Ishikawa (cell line): ENCODE measurements at regions not wholly inside any gene's neighbourhood (a gene's known extent, or its start where the extent isn't known, plus 50 kb on each side); places are given as distances from the start of the nearest gene placed in this dataset.

Source experiments
- CEBPB ChIP-seq: IDR thresholded peaks from 2 replicates; pipeline ENCODE4 v1.6.1; 2012
- CREB1 ChIP-seq: IDR thresholded peaks from 2 replicates; pipeline ENCODE4 v1.6.1; 2012; ENCODE audit warnings: low read depth
- EGR1 ChIP-seq: IDR thresholded peaks from 2 replicates; pipeline ENCODE4 v1.6.1; 2012
- EP300 ChIP-seq: IDR thresholded peaks from 2 replicates; pipeline ENCODE4 v1.6.1; 2012; ENCODE audit warnings: borderline replicate concordance
- FOXM1 ChIP-seq: IDR thresholded peaks from 2 replicates; pipeline ENCODE4 v1.6.1; 2012; ENCODE audit warnings: low read depth, borderline replicate concordance
- NFIC ChIP-seq: IDR thresholded peaks from 2 replicates; pipeline ENCODE4 v1.6.1; 2012
- RAD21 ChIP-seq: IDR thresholded peaks from 2 replicates; pipeline ENCODE4 v1.6.1; 2012; ENCODE audit warnings: low read depth
- TAF1 ChIP-seq: IDR thresholded peaks from 2 replicates; pipeline ENCODE4 v1.6.1; 2012; ENCODE audit warnings: low read depth, mild to moderate bottlenecking
- TCF12 ChIP-seq: IDR thresholded peaks from 2 replicates; pipeline ENCODE4 v1.6.1; 2012; ENCODE audit warnings: low read depth
- TEAD4 ChIP-seq: IDR thresholded peaks from 2 replicates; pipeline ENCODE4 v1.6.1; 2012
- YY1 ChIP-seq: IDR thresholded peaks from 2 replicates; pipeline ENCODE4 v1.6.1; 2012; ENCODE audit warnings: low read depth
- ZBTB7A ChIP-seq: IDR thresholded peaks from 2 replicates; pipeline ENCODE4 v1.6.1; 2012; ENCODE audit warnings: low read depth
- TF ChIP-seq, protein P1 (sequence below): IDR thresholded peaks from 2 replicates; pipeline ENCODE4 v1.6.1; 2012
- TF ChIP-seq, protein P2 (sequence below): IDR thresholded peaks from 2 replicates; pipeline ENCODE4 v1.6.1; 2012
- TF ChIP-seq, protein P3 (sequence below): IDR thresholded peaks from 2 replicates; pipeline ENCODE4 v1.6.1; 2012; ENCODE audit warnings: low read depth, mild to moderate bottlenecking

DNA sequence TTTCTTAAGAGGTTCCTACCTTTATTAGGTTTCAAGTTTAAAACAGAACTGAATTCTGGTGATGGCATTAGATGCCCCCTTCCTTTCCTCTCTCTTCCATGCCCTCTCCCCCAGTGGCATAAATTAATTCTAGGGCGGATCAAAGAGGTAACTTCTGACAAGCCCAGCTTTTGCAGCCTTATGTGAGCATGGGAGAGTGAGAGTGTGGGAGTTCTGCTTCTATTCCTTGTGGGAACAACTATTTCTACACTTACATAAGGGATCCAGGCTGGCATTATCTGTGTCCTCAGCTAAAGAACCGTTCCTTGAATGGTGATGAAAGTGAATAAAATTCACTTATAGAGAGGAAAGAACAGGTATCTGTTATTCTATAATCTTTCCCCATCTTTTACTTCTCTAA is 437.6 kb downstream of the KIF4B start:
- TF ChIP-seq, protein P1, sequence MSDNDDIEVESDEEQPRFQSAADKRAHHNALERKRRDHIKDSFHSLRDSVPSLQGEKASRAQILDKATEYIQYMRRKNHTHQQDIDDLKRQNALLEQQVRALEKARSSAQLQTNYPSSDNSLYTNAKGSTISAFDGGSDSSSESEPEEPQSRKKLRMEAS, result no peak
- TF ChIP-seq EGR1, result no peak
- no peak for TF ChIP-seq NFIC
- TF ChIP-seq RAD21, result no peak
- TF ChIP-seq FOXM1, result no peak
- no peak for TF ChIP-seq CEBPB
- no peak for TF ChIP-seq TEAD4
- no peak for TF ChIP-seq ZBTB7A
- TF ChIP-seq CREB1, result no peak
- no peak for TF ChIP-seq TAF1
- no peak for TF ChIP-seq EP300
- TF ChIP-seq, protein P2, sequence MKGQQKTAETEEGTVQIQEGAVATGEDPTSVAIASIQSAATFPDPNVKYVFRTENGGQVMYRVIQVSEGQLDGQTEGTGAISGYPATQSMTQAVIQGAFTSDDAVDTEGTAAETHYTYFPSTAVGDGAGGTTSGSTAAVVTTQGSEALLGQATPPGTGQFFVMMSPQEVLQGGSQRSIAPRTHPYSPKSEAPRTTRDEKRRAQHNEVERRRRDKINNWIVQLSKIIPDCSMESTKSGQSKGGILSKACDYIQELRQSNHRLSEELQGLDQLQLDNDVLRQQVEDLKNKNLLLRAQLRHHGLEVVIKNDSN, result no peak
- TF ChIP-seq, protein P3, sequence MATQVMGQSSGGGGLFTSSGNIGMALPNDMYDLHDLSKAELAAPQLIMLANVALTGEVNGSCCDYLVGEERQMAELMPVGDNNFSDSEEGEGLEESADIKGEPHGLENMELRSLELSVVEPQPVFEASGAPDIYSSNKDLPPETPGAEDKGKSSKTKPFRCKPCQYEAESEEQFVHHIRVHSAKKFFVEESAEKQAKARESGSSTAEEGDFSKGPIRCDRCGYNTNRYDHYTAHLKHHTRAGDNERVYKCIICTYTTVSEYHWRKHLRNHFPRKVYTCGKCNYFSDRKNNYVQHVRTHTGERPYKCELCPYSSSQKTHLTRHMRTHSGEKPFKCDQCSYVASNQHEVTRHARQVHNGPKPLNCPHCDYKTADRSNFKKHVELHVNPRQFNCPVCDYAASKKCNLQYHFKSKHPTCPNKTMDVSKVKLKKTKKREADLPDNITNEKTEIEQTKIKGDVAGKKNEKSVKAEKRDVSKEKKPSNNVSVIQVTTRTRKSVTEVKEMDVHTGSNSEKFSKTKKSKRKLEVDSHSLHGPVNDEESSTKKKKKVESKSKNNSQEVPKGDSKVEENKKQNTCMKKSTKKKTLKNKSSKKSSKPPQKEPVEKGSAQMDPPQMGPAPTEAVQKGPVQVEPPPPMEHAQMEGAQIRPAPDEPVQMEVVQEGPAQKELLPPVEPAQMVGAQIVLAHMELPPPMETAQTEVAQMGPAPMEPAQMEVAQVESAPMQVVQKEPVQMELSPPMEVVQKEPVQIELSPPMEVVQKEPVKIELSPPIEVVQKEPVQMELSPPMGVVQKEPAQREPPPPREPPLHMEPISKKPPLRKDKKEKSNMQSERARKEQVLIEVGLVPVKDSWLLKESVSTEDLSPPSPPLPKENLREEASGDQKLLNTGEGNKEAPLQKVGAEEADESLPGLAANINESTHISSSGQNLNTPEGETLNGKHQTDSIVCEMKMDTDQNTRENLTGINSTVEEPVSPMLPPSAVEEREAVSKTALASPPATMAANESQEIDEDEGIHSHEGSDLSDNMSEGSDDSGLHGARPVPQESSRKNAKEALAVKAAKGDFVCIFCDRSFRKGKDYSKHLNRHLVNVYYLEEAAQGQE, result no peak
- no peak for TF ChIP-seq TCF12
- no peak for TF ChIP-seq YY1

DNA sequence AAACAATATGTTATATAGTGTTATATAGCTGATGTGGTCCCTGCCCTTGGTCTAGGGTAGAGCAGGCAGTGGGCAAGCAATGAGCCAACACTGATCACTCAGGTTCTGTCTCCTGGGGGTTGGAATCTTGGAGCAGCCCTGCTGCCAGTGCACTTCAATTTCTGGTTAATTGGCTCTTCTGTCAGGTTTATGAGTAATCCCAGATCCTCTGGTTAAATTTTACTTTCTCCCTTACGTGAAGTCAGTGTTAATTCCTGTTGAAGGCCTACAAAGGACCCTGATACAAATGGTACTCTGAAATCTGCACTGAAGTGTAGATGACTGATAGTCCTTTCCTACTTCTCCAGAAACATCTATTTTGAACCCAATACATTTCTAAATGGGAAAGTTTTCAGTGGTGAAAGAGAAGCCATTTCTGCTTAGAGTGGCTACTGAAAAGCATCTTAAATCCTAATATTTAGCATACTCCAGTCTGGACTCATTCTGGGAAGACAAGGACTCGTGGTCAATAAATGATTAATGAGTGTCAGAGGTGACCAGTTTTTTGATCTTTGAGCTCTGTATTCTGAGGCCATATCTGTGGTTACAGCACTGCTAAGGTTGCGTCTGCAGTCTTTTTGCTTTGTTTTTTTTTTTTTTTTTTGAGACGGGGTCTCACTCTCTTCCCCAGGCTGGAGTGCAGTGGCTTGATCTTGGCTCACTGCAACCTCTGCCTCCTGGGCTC is 442.4 kb downstream of the KIF4B start:
- TF ChIP-seq EP300, result no peak
- TF ChIP-seq CREB1, result no peak
- TF ChIP-seq RAD21, result no peak
- TF ChIP-seq, protein P2, result no peak
- no peak for TF ChIP-seq EGR1
- TF ChIP-seq TAF1, result no peak
- TF ChIP-seq, protein P1, result no peak
- no peak for TF ChIP-seq CEBPB
- TF ChIP-seq NFIC, result no peak
- no peak for TF ChIP-seq ZBTB7A
- TF ChIP-seq, protein P3, result no peak
- TF ChIP-seq TCF12, result no peak
- no peak for TF ChIP-seq YY1
- TF ChIP-seq TEAD4, result no peak
- TF ChIP-seq FOXM1, result no peak

DNA sequence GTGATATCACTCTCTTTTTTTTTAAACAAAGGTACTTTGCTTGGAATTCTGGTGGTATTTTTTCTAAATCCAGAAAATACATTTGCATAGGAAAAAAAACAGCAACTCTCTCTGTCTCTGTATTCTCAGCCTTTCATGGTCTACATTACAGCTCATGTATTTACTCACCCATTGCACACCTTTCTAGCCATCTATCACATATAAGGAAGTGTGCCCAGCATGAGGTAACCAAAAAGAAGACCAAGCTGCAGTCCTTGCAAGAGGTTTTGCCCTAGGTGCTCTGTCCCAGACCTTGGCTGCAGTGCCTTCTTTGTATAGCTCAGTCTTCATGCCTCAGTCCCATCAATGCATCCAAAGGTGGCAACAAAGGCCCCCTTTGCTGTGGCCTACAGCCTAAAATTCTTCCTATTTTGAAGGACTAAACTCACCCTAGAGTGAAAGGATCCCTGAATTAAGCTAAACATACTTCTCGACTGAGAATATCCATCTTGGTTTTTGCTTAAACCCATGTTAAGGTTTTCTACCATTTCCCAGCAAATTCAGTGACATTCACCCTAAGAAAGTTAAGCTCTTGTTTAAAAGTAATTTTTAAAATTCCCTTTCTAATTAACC is 446.4 kb downstream of the KIF4B start:
- no peak for TF ChIP-seq YY1
- TF ChIP-seq, protein P2, result no peak
- TF ChIP-seq, protein P1, result no peak
- TF ChIP-seq NFIC, result no peak
- no peak for TF ChIP-seq TAF1
- no peak for TF ChIP-seq TEAD4
- TF ChIP-seq CREB1, result no peak
- no peak for TF ChIP-seq ZBTB7A
- TF ChIP-seq, protein P3, result no peak
- TF ChIP-seq FOXM1, result no peak
- no peak for TF ChIP-seq RAD21
- TF ChIP-seq EGR1, result no peak
- no peak for TF ChIP-seq TCF12
- no peak for TF ChIP-seq CEBPB
- TF ChIP-seq EP300, result no peak
